Testis (tissue), 2 donors: ENCODE measurements at regions not wholly inside any gene's neighbourhood (a gene's known extent, or its start where the extent isn't known, plus 50 kb on each side); places are given as distances from the start of the nearest gene placed in this dataset.

Experiments
- POLR2A ChIP-seq: fragments of 450-650 bp; IDR thresholded peaks from one replicate; pipeline ENCODE4 v1.6.1; 2017; ENCODE audit warnings: antibody characterized with exemption, mild to moderate bottlenecking, moderate library complexity
- TF ChIP-seq, protein P1 (sequence below), 3 experiments: fragments of 450-650 bp in 2 of 3; fragments of 200-600 bp in 1 of 3; sonication (generic) in 1 of 3; IDR thresholded peaks; one replicate each; pipeline ENCODE4 v1.5.1; 2016 to 2019; ENCODE audit warnings: antibody characterized with exemption in 3 of 3, mild to moderate bottlenecking in 2 of 3, moderate library complexity in 1 of 3

GRCh38 chr14:35202195-35202594 lies 79.8 kb downstream of the PRORP start:
- TF ChIP-seq, protein P1, sequence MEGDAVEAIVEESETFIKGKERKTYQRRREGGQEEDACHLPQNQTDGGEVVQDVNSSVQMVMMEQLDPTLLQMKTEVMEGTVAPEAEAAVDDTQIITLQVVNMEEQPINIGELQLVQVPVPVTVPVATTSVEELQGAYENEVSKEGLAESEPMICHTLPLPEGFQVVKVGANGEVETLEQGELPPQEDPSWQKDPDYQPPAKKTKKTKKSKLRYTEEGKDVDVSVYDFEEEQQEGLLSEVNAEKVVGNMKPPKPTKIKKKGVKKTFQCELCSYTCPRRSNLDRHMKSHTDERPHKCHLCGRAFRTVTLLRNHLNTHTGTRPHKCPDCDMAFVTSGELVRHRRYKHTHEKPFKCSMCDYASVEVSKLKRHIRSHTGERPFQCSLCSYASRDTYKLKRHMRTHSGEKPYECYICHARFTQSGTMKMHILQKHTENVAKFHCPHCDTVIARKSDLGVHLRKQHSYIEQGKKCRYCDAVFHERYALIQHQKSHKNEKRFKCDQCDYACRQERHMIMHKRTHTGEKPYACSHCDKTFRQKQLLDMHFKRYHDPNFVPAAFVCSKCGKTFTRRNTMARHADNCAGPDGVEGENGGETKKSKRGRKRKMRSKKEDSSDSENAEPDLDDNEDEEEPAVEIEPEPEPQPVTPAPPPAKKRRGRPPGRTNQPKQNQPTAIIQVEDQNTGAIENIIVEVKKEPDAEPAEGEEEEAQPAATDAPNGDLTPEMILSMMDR (IDR thresholded peaks at IDR 0.05), result no peak
- TF ChIP-seq POLR2A, result no peak
